PFSK-1 (cell line): ENCODE measurements at regions not wholly inside any gene's neighbourhood (a gene's known extent, or its start where the extent isn't known, plus 50 kb on each side); places are given as distances from the start of the nearest gene placed in this dataset.

Experiments
- FOXP2 ChIP-seq: optimal IDR thresholded peaks from 2 replicates; pipeline ENCODE3; 2011; ENCODE audit warnings: borderline replicate concordance, control low read depth, inconsistent platforms; ENCODE audit not compliant: insufficient read depth; ENCODE audit errors: extremely low read length, extremely low read depth
- POLR2AphosphoS5 ChIP-seq: IDR thresholded peaks from 2 replicates; pipeline ENCODE4 v1.6.1; 2012; ENCODE audit warnings: low read depth, mild to moderate bottlenecking, control low read depth, low read length, moderate library complexity
- SIN3A ChIP-seq: IDR thresholded peaks from 2 replicates; pipeline ENCODE4 v1.6.1; 2012; ENCODE audit warnings: mild to moderate bottlenecking, low read length, moderate library complexity, borderline replicate concordance; ENCODE audit not compliant: insufficient read depth
- TAF1 ChIP-seq: IDR thresholded peaks from 2 replicates; pipeline ENCODE4 v1.6.1; 2012; ENCODE audit warnings: low read length, control low read depth, borderline replicate concordance; ENCODE audit not compliant: insufficient read depth
- TF ChIP-seq, protein P1 (sequence below), 2 experiments: IDR thresholded peaks; 2 replicates each; pipeline versions ENCODE4 v1.6.1 to v1.8.0; 2011 to 2012; ENCODE audit warnings: low read depth in 2 of 2, low read length in 2 of 2, control low read depth in 1 of 2, inconsistent platforms in 1 of 2, mild to moderate bottlenecking in 1 of 2, moderate library complexity in 1 of 2; ENCODE audit not compliant: insufficient read depth in 1 of 2

DNA sequence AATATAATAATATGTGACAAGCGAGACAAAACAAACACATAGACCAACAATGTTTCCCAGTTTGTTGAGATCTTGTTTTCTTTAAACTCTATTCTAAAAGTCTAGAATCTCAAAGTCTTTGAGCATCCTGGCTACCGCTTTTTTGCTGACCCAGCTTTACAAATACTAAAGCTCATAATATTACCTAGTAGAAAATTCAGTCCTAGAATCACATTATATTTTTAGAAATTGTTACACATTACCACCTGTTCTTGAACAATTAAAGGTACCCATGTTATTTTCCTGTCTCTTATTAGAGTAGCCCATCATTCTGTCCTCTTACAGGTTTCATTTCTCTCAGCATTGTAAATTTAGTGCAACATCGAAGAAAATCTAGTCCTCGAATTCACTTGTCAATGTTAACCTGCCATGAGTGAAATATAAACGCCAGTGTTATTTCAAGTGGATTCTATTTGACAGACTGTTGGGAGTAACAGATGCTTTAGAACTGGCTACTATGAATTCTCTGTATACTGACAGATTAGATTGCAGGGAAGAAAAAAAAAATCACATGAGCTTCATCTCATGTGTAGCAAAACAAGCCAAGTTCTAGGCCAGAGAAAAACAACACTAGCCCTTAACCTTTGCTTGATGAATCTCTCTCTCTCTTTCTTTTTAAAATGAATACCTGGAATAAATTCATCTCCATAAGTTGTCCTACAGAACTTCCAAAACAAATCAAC is 851.2 kb upstream of the ADAMTS5 start:
- TF ChIP-seq FOXP2: no peak
- no peak for TF ChIP-seq SIN3A
- TF ChIP-seq, protein P1, sequence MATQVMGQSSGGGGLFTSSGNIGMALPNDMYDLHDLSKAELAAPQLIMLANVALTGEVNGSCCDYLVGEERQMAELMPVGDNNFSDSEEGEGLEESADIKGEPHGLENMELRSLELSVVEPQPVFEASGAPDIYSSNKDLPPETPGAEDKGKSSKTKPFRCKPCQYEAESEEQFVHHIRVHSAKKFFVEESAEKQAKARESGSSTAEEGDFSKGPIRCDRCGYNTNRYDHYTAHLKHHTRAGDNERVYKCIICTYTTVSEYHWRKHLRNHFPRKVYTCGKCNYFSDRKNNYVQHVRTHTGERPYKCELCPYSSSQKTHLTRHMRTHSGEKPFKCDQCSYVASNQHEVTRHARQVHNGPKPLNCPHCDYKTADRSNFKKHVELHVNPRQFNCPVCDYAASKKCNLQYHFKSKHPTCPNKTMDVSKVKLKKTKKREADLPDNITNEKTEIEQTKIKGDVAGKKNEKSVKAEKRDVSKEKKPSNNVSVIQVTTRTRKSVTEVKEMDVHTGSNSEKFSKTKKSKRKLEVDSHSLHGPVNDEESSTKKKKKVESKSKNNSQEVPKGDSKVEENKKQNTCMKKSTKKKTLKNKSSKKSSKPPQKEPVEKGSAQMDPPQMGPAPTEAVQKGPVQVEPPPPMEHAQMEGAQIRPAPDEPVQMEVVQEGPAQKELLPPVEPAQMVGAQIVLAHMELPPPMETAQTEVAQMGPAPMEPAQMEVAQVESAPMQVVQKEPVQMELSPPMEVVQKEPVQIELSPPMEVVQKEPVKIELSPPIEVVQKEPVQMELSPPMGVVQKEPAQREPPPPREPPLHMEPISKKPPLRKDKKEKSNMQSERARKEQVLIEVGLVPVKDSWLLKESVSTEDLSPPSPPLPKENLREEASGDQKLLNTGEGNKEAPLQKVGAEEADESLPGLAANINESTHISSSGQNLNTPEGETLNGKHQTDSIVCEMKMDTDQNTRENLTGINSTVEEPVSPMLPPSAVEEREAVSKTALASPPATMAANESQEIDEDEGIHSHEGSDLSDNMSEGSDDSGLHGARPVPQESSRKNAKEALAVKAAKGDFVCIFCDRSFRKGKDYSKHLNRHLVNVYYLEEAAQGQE (IDR thresholded peaks at IDR 0.05; ENCODE audit: insufficient read depth in 1 of 2, low read depth in 2 of 2, low read length in 2 of 2): no peak
- TF ChIP-seq TAF1: no peak
- no peak for TF ChIP-seq POLR2AphosphoS5

DNA sequence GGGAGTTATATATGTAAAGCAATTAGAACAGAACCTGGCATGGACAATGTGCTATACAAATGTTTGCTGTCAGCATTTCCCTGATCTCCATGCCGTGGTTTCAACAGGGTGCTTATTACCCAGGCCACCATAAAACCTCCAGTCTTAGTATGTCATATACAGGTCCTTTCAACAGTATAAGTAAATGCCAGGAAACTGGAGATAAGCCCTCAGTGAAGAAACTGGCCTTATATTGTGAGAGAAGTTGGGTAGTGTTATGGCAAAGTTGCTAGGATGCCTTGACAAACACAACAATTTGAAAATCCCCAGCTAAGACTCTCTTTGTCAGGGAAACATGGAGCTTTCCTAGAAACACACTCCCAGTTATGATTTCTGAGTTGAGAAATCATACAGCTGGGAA is 850.2 kb upstream of the ADAMTS5 start:
- TF ChIP-seq, protein P1 (IDR thresholded peaks at IDR 0.05; ENCODE audit: insufficient read depth in 1 of 2, low read depth in 2 of 2, low read length in 2 of 2): no peak
- TF ChIP-seq FOXP2: no peak
- TF ChIP-seq POLR2AphosphoS5: no peak
- no peak for TF ChIP-seq TAF1
- TF ChIP-seq SIN3A: no peak

DNA sequence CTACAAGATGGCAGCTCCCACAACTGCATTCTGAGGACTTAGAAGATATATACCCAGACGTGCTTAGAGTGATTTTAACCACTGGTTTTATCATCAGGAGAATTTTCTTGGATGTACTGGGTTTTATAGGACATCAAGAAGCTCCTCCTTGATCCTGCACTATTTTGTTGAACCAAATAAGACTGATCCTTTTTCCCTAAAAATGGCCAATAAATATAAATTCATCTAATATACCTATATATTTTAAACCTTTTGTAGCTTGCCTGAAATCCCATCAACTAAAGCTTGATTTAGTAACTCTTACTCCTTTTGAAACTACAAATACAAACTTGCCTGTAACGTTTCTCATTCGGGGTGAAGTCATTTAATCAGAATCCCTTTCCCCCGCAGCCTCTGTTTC is 849.4 kb upstream of the ADAMTS5 start:
- TF ChIP-seq TAF1 (no peak), SIN3A (no peak), FOXP2 (no peak), POLR2AphosphoS5 (no peak)
- TF ChIP-seq, protein P1 (IDR thresholded peaks at IDR 0.05; ENCODE audit: insufficient read depth in 1 of 2, low read depth in 2 of 2, low read length in 2 of 2): no peak

DNA sequence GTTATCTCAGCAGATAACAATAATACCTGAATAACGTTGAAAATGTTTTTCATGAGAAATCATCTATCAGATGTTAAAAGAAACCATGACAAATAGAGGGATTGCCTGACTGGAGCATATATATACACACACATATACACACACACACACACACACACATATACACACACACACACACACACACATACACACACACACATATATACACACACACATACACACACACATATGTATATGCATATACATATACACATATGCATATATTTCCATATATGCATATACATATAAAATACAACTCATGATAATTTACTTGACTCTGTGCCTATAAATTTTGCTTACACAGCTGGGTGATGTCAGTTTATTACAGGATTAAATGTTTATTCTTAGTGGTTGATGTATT is 847.3 kb upstream of the ADAMTS5 start:
- TF ChIP-seq TAF1 (no peak), SIN3A (no peak), FOXP2 (no peak), POLR2AphosphoS5 (no peak)
- TF ChIP-seq, protein P1 (IDR thresholded peaks at IDR 0.05; ENCODE audit: insufficient read depth in 1 of 2, low read depth in 2 of 2, low read length in 2 of 2): no peak
